ENCODE measurements at regions not wholly inside any gene's neighbourhood (a gene's known extent, or its start where the extent isn't known, plus 50 kb on each side); places are given as distances from the start of the nearest gene placed in this dataset.

GRCh38 chr5:58116346-58116745 lies 343.5 kb downstream of the PLK2 start:
- no peak for TF ChIP-seq CTCF (IDR thresholded peaks at IDR 0.05)
- TF ChIP-seq SIN3A (IDR thresholded peaks at IDR 0.05; ENCODE audit: borderline replicate concordance, insufficient read depth, low read depth, low read length), result no peak
- TF ChIP-seq POLR2AphosphoS5 (IDR thresholded peaks at IDR 0.05; ENCODE audit: low read depth, low read length), result no peak

Measured in Panc1 (cell line).